AG10803 (cell line): ENCODE measurements at regions not wholly inside any gene's neighbourhood (a gene's known extent, or its start where the extent isn't known, plus 50 kb on each side); places are given as distances from the start of the nearest gene placed in this dataset.
A peak's percentile ranks its signal among the peaks of the same experiment; 100 is the strongest.

Experiments used
- DNase-seq: peaks from one replicate; pipeline ENCODE4 v3.0.0; 2010; ENCODE audit warnings: low read depth
- H3K4me3 ChIP-seq: 2 replicates; pipeline ENCODE4 v1.5.1; 2011; ENCODE audit warnings: mild to moderate bottlenecking, low read length, control low read depth
- CTCF ChIP-seq: conservative IDR thresholded peaks from 2 replicates; pipeline ENCODE4 v1.5.1; 2011; ENCODE audit warnings: mild to moderate bottlenecking, low read length, control low read depth, inconsistent platforms

DNA sequence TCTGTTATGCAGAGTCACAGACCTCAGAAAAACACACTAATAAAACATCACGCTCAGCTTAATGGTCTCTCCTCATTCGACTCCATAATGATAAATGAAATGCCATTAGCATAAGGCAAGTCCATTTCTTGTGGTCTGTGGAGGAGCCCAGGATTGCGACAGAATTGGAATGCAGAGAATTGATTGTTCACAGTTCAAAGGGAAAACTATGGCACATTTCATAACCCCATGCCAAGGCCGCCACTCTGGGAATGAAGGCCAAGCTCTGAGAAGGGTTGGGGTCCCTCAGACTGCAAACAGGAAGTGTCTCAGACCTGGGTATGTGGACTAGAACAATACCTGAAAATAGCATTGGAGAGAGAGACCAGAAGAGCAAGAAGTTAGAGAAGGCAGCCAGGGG, 398.9 kb downstream of the ADRA2A start:
- no peak for TF ChIP-seq CTCF
- H3K4me3 ChIP-seq: no peak overlapping the region
- DNase-seq: peak; percentile 92

DNA sequence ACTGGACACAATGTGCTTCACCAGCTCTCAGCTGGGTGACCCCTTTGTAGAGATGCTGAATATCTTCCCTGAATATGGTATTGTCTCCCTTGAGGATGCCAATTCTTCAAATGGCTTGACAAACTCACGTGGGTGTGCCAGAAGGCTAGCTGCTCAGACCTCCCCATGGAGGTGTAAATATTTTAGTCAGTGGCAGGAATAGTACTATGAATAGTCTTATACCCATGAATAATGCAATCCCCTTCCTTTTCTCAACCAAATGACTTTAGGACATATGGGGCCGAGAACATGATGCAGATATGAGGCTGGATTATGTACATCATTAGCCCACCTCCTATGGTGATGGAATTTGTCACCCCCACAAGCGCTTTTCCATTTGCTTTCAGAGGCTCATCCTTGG, 401.8 kb downstream of the ADRA2A start:
- no peak for DNase-seq
- no peak for TF ChIP-seq CTCF

GRCh38 chr10:111479966-111480365, 403.1 kb downstream of the ADRA2A start:
- H3K4me3 ChIP-seq: no peak overlapping the region
- DNase-seq: peak; percentile 34
- TF ChIP-seq CTCF: no peak

More for the DNA sequence above, 401.8 kb downstream of the ADRA2A start:
- no peak overlapping the region for H3K4me3 ChIP-seq

- no peak for TF ChIP-seq CTCF
- H3K4me3 ChIP-seq: no peak overlapping the region
- DNase-seq: peak; percentile 25
These were observed 404.5 kb downstream of the ADRA2A start for GRCh38 chr10:111481261-111481826.

- no peak for DNase-seq
- H3K4me3 ChIP-seq: no peak overlapping the region
- TF ChIP-seq CTCF: no peak
These were observed 405.0 kb downstream of the ADRA2A start for GRCh38 chr10:111481866-111482265.

GRCh38 chr10:111482621-111483216, 405.9 kb downstream of the ADRA2A start:
- TF ChIP-seq CTCF: no peak
- H3K4me3 ChIP-seq: no peak overlapping the region
- no peak for DNase-seq

DNA sequence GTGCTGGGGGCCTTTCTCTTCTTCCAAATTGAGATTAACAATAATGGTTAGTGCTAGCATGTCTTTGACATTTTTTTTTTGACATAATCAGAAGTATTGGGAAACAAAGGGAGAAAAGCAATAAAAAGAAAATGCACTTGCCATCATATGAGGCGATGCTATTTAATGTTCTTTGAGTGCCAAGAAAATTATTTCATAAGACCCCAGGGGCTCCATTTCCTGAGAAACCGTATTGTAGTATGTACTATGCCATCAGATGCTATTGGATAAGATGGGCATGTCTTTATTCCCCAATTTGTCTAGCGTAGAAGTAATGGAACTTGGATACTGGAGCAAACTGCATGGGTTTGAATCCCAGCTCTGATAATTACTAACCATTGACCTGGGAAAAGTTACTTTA, 408.9 kb downstream of the ADRA2A start:
- DNase-seq: no peak
- TF ChIP-seq CTCF: no peak
- H3K4me3 ChIP-seq: no peak overlapping the region
